ENCODE measurements at regions not wholly inside any gene's neighbourhood (a gene's known extent, or its start where the extent isn't known, plus 50 kb on each side); places are given as distances from the start of the nearest gene placed in this dataset.

DNA sequence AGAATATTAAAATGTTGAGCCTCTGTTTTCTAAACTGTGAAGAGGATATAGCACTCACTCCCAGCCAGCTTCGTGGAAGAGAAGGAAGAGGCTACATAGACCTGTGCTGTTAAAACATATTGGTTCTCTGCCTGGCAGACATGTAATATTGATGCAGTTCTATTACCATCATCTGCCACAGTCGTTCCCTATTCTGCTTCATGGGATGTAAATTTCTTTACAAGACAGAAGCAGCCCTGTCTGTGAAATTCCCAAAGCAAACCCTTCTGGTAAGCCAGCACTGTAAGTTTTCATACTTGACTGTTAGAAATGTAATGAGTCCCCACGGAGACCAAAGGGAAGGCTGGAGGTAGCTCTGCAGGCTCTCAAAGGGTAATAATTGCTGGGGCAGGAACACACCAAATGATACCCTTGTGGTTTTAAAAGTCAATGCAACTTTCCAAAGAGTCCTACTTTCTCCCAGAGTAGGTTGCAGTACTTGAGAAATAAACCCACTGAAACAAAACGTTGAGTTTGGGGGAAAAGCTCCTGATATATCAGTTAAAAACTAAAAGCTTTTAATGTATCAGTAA is 129.9 kb upstream of the HES1 start:
- TF ChIP-seq, protein P1, sequence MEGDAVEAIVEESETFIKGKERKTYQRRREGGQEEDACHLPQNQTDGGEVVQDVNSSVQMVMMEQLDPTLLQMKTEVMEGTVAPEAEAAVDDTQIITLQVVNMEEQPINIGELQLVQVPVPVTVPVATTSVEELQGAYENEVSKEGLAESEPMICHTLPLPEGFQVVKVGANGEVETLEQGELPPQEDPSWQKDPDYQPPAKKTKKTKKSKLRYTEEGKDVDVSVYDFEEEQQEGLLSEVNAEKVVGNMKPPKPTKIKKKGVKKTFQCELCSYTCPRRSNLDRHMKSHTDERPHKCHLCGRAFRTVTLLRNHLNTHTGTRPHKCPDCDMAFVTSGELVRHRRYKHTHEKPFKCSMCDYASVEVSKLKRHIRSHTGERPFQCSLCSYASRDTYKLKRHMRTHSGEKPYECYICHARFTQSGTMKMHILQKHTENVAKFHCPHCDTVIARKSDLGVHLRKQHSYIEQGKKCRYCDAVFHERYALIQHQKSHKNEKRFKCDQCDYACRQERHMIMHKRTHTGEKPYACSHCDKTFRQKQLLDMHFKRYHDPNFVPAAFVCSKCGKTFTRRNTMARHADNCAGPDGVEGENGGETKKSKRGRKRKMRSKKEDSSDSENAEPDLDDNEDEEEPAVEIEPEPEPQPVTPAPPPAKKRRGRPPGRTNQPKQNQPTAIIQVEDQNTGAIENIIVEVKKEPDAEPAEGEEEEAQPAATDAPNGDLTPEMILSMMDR (IDR thresholded peaks at IDR 0.05): no peak
- TF ChIP-seq POLR2A (IDR thresholded peaks at IDR 0.05) (no peak), EP300 (IDR thresholded peaks at IDR 0.05) (no peak)

Data from stomach (tissue), 4 donors.